NCI-H1436 (cell line): ENCODE measurements at regions not wholly inside any gene's neighbourhood (a gene's known extent, or its start where the extent isn't known, plus 50 kb on each side); places are given as distances from the start of the nearest gene placed in this dataset.

ENCODE experiments used
- DNase-seq: peaks from one replicate; lab custom pipeline; 2025; lab: John Stamatoyannopoulos, UW

DNA sequence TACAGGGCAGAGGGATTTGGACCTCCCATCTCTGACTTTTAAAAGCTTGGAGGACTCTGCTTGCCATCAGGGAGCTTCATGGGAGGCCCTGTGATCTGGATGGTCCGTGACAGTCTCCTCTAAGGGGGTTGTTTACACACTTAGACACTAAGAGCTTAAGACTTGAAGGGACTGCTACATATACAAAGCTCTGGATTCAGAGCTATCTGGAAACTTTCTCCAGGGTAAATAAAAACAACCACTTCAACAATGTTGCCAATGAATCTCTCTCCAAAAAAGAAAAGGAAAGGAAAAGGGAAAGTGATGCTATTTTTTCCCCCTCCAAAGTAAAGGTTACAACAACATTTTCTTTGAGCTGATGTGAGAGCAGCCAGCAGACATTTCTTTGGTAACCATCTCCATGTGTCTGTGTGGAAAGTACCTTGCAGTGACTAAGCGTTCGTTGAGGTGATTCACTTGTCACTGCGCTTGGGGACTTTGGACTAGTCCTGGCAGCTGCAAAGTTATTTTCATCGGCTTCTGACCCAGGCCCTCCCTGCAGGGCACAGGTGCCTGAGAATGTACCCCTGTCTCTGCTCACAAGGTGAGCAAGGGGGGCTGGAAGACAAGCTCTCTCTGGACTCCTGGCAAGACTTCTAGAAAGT is 262.1 kb upstream of the KLF4 start:
- DNase-seq, result no peak

- no peak for DNase-seq
Measured at GRCh38 chr9:107750741-107751566, 261.4 kb upstream of the KLF4 start.

DNA sequence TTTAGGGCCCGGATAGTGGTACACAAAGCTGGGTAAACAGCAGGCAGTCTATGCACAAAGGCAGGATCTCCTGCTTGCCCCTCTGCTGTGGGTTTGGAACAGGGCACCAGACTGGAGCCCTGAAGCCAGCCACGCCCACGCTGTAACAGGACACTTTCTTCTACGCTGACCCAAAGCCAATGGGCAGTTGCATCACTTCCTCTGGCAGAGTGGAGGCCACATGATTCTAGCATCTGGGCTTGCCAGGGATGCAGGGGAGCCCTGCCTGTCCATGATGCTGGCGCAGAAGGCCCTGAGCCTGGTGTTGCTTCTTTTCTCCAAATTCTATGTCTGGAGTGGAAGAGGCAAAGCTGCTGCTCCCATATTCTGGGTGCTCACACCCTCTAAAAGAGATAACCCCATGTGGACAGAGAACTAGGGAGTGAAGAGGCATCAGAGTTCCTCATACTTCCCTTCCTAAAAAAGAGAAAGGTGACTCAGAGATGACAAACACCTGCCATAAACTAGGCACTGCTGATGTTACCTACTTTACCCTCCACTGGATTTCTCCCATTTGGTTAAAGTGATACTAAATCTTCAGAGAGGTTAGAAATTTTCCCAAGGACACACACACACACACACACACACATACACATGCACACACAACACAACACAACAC is 260.3 kb upstream of the KLF4 start:
- DNase-seq, result no peak

DNA sequence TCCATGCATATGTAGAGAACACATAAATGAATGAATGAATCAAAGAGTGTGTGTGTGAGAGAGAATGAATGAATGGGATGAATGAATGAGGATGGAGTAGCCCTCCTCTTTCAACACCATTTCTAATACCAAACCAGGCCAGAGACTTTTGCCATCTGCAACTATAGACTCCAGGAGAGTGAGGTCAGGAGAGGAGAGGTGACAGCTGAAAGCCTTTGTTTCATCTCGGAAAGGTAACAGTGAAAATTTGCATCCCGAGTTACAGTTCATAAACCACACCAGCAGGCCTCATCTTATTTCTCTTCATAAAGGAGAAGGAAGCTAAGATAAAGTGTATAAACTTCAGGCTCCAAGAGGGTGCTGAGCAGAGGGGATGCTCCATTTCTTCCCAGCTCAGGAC is 255.3 kb upstream of the KLF4 start:
- DNase-seq, result no peak

DNA sequence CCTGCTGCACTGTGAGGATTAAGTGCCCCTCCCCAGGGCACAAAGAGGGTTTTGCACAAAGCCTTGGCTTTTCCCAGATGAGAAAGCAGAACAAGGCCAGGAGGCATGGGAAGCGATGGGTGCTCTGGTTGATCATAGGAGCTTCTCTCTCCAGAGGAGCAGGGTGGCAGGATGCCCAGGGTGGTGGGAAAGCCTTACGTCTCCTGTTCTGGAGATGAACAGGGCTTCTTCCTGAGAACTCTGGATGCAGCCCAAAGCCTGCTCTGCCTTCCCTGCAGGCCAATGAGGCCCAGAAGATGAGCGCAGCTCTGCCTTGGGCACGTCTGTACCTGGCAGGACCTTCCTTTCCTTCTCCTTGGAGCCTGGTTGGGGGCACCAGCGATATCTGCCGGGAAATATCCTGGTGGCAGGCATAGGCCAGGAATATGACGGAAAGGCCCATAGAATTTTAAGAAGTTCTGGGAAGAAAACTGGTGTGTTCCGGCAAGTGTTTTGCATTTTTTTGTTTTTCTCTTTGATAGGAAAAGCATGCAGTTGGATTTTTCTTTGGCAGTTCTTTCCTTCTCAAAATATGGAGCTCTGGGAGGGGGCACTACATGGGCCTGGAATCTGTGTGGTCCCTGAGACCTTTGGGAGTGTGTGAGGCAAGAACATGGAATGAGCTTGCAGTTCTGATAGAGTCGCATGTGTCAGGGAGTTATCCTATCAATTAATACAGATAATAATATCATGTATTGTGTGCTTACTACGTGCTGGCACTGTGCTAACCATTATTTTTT is 253.2 kb upstream of the KLF4 start:
- no peak for DNase-seq

DNA sequence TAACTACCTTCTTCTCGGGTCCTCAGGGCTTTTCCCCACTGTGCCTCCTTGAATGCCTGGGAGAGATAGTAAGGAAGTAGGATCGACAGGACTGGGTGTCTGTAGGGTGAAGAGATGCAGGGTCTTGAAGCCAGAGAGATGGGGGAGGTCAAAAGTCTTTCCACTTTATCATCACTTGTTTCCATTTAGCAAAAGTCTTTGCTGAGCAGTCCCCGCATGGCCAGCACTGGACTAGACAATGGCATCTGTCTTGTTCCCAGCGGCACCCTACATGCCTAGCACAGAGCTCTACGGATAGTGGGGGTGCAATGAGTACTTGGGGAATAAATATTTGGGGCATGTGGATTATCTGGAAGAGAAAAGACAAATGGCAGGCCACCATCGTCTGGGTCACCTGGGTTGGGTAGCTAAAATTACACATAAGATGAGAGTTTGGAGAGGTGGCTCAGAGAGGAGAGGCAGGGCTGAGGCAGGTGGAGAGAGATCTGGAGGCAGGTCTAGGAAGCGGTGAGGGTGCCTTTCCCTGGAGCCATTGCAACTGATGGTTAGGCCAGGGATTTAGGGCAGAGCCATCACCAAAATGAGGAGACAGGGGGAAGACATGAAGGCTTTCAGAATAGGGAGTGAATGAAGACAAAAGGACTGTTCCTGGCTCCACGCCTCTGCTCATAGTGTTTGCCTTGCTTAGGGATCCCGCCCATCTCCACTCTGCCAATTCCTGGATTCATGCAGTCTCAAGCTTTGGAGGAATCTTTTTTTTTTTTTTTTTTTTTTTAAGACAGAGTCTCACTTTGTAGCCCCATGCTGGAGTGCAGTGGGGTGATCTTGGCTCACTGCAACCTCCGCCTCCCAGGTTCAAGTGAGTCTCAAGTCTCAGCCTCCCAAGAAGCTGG is 250.8 kb upstream of the KLF4 start:
- DNase-seq, result no peak

DNA sequence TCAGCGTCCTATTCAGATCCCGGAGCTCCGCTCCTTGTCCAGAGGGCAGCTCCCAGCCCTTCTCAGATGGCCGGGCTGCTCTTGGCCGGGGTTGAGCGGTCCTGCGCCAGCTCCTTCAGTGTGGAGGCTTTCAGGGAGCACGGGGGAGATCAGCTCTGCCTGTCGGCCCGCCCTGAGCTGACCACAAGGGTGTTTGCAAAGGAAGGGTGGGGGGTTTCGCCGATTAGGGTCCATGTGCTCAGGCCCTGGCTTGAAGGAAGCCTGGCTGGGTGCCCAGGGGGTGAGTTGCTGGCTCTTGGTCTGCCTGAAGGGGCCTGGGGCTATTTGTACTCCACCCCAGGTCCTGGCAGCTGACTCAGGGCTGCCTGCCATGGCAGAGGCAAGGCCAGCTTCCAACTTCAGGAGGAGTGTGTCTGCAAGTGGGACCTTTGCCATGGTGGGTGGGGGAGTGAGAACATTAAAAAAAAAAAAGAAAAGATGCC is 250.1 kb upstream of the KLF4 start:
- DNase-seq, result no peak

- no peak for DNase-seq
Measured at GRCh38 chr9:107738789-107739188, 249.2 kb upstream of the KLF4 start.

- DNase-seq, result peak; percentile 27
Measured at GRCh38 chr9:107737987-107738743, 248.6 kb upstream of the KLF4 start.

GRCh38 chr9:107737610-107737986 is 248.0 kb upstream of the KLF4 start:
- DNase-seq, result no peak

DNA sequence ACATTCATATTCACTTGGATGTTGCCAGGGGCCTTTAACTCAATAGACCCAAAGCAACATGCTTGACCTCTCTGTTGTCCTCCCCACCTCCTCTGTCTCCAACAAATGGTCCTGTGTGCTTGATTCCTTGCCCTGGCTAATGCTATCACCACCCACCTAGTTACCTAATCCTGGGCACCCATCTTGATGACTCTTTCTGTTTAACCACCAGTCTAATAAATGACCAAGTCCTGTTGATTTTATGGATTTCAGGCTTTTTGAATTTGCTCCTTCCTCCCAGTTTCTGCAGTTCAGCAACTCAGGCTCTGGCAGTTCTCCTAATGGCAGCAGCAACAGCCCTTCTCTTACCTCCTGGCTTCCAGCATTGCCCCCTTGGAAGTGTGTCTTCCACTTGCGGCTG is 246.3 kb upstream of the KLF4 start:
- DNase-seq, result no peak

DNA sequence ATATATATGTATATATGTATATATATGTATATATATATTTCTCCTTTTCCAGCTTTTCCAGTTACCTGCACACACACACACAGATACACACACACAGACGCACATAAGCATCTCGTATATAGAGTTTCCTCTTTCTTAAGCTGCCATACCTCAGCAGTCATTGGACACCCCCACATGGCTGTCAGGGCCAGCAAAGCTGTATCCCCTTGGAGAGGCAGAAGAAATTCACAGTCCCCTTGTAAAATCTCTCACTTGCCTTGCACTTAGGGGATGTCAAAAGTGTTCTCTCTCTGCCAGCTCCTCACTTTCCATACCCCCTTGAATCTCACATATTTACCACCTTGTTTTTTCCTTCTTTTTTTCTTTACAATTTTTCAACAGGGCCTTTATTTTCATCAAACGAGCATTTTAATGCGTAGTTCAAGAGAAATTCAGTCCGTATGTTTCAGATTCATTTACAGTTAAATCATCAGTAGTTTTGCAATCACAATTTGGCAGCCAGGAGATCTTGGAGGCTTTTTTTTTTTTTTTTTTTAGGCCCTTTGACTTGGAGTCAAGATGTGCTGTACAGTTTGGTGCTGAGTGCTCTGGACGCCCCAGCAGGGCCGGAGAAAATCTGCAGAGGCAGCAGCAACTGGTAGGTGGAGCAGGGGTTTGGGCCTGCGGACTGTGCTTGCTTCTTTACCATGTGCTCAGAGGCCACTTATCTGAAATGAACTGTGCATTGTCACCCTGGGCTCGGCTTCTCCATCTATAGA is 244.9 kb upstream of the KLF4 start:
- no peak for DNase-seq

DNA sequence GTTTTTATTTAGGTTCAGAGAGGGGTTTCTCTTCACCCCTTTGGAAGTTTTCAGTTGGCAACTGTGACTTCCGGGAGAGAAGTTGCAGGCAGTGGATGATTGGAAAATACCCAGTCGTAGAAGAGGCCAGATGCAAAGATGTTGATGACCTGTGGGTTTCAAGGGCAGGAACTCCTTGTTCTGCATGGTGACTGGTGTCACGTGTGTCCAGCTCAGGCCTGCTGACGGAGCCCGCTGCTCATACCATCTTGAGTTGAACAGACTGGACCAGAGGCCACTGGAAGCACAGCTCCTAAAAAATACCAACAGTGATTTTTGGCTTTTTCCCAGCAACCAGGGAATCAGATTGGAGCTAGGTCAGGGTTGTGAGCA is 243.9 kb upstream of the KLF4 start:
- DNase-seq, result no peak

- no peak for DNase-seq
Measured at GRCh38 chr9:107732781-107733522, 243.4 kb upstream of the KLF4 start.

- no peak for DNase-seq
Measured at GRCh38 chr9:107731115-107731762, 241.7 kb upstream of the KLF4 start.

DNA sequence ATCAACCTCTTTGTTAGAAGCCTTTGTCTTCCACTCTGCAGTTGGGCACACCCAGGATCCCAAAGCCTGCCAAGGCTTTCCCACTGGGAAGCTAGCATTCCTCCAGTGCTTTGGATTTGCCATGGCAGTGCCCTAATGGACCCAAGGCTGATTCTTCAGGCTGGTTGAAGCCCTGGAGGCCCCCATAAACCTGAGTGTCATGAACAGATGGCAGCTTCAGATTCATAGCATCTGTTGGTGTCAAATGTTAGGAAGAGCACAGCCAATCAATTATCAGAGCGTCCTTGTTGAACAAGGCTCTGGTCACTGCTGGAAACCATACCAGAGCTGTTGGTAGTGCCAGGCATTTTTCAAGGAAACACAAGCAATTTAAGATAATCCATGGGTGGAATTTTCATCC is 241.1 kb upstream of the KLF4 start:
- no peak for DNase-seq

- DNase-seq, result no peak
Measured at GRCh38 chr9:107727086-107727780, 237.7 kb upstream of the KLF4 start.

DNA sequence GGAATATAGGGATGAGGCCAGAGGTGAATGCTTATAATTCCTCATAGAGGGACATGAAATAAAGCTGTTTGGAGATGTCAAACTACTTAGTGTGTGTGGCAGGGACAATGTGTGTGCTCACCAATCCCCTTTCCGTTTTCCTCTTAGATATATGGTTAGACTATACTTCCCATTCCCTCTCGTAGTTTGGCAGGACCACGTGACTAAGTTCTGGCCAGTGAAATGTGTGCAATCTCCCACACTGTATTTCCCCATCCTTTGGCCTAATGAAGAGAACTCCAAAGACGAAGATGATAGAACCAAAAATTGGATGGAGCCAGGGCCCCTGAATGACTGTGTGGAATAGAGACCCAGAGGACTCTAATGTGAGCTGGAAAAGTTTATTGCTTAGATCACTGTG is 233.4 kb upstream of the KLF4 start:
- DNase-seq, result no peak
